ENCODE measurements at regions not wholly inside any gene's neighbourhood (a gene's known extent, or its start where the extent isn't known, plus 50 kb on each side); places are given as distances from the start of the nearest gene placed in this dataset.

DNA sequence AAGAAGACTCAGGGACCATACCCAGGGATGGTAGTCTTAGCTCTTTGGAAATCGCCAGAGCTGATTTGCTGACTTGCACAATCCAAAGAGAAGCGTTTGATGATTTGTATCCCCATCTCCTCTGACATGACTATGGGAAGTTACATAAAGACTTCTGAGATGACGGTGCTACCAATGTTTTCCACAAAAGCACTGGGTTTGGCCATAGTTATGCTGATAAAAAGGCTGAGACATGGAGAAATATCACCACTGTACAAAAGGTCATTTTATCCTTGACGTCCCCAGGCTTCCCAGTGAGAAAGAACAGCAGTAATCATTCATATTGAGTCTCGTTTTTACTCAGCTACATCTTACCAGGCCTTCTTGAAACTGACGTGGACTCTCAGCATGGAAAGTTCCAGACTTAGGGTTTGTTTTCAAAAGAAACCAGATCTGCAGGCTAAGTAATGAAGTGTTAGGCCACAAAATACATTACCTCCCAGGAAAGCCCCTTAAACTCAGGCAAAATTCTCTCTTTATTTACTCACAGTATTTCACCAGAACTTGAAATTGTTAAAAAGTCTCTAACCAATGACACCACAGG is 370.3 kb upstream of the JARID2 start (continued):
- TF ChIP-seq, protein P1, sequence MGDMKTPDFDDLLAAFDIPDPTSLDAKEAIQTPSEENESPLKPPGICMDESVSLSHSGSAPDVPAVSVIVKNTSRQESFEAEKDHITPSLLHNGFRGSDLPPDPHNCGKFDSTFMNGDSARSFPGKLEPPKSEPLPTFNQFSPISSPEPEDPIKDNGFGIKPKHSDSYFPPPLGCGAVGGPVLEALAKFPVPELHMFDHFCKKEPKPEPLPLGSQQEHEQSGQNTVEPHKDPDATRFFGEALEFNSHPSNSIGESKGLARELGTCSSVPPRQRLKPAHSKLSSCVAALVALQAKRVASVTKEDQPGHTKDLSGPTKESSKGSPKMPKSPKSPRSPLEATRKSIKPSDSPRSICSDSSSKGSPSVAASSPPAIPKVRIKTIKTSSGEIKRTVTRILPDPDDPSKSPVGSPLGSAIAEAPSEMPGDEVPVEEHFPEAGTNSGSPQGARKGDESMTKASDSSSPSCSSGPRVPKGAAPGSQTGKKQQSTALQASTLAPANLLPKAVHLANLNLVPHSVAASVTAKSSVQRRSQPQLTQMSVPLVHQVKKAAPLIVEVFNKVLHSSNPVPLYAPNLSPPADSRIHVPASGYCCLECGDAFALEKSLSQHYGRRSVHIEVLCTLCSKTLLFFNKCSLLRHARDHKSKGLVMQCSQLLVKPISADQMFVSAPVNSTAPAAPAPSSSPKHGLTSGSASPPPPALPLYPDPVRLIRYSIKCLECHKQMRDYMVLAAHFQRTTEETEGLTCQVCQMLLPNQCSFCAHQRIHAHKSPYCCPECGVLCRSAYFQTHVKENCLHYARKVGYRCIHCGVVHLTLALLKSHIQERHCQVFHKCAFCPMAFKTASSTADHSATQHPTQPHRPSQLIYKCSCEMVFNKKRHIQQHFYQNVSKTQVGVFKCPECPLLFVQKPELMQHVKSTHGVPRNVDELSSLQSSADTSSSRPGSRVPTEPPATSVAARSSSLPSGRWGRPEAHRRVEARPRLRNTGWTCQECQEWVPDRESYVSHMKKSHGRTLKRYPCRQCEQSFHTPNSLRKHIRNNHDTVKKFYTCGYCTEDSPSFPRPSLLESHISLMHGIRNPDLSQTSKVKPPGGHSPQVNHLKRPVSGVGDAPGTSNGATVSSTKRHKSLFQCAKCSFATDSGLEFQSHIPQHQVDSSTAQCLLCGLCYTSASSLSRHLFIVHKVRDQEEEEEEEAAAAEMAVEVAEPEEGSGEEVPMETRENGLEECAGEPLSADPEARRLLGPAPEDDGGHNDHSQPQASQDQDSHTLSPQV (IDR thresholded peaks at IDR 0.05), result peak; percentile 33; the same call in 1 of the 2 replicates
- TF ChIP-seq POLR2AphosphoS2 (IDR thresholded peaks at IDR 0.05; ENCODE audit: low read depth, low read length), result no peak
- no peak for TF ChIP-seq MAX (IDR thresholded peaks at IDR 0.05; ENCODE audit: low read depth, low read length)
- TF ChIP-seq HDAC6 (IDR thresholded peaks at IDR 0.05; ENCODE audit: unreplicated experiment), result no peak
- TF ChIP-seq, protein P2, sequence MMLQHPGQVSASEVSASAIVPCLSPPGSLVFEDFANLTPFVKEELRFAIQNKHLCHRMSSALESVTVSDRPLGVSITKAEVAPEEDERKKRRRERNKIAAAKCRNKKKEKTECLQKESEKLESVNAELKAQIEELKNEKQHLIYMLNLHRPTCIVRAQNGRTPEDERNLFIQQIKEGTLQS (IDR thresholded peaks at IDR 0.05; ENCODE audit: borderline replicate concordance, extremely low read depth, low read depth, low read length), result no peak
- no peak for TF ChIP-seq TAF1 (IDR thresholded peaks at IDR 0.05; ENCODE audit: borderline replicate concordance, low read depth, low read length)
- TF ChIP-seq YBX1 (IDR thresholded peaks at IDR 0.05), result no peak
- peak; percentile 98 for TF ChIP-seq BCL11A (IDR thresholded peaks at IDR 0.05; ENCODE audit: low read depth, low read length)
- no peak for TF ChIP-seq TARDBP (IDR thresholded peaks at IDR 0.05; ENCODE audit: borderline replicate concordance)

All from GM12878 (cell line).